T1000 (cell line): ENCODE measurements at regions not wholly inside any gene's neighbourhood (a gene's known extent, or its start where the extent isn't known, plus 50 kb on each side); places are given as distances from the start of the nearest gene placed in this dataset.
"Not testable (repeated sequence)": the region's sequence is repeated elsewhere in the genome, so short reads cannot be mapped to it uniquely, and the experiment has no call there.

Experiments used
- DNase-seq: peaks from one replicate; lab custom pipeline; 2025; ENCODE audit warnings: mixed read lengths; lab: John Stamatoyannopoulos, UW

DNA sequence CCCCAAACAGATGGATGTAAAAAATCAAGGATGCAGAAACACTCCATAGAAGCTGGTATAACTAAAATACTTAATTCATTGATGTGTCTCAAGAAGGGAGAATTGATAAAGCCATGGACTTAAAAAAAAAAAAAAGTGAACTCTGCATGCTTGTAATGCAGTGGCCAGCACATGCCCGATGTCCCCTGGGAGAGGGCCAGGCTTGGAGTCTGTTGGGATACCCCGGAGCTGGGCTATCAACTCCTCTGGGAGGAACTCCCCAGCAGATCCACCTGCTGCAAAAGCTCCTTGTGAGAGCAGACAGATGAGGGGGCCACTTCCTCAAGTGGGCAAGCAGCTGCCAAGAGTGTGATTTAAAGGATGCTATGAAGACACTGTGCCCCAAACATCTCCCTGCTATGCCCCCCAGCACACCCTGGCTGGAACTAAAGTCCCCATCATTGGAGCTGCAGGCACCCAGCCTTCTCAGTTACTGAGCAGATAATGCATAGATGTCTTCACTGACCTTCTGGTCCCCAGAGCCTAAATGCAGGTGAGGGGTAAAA lies 311.5 kb upstream of the ID2 start:
- no peak for DNase-seq

DNA sequence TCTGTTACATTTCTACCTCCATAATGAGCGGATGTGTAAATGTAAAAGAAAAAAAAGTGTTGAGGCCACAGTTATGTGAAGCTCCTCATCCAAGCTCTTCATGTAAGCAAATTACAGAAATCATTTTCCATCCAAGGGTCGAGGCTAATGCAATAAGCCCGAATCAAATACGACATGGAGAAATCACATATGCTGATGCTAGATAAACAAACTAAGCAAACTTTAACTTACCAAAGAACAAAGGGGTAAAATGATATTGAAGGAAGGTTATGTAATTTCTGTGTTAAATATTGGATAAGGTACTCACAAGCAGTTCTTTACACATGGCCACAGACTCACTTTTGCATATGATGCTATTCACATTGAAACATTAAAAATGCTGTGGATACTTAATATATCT lies 310.2 kb upstream of the ID2 start:
- DNase-seq = no peak

DNA sequence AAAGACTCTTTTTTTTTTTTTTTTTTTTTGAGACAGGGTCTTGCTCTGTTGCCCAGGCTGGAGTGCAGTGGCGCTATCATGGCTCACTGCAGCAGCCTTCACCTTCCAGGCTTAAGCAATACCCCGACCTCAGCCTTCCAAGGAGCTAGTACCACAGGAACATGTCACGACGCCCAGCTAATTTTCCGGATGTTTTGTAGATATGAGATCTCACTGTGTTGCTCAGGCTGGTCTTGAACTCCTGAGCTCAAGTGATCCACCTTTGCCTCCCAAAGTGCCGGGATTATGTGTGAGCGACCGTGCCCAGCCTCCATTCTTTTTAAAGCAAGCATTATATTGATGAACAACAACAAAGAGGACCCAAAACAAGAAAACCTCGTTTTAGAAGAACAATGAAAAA lies 307.1 kb upstream of the ID2 start:
- DNase-seq = no peak

DNA sequence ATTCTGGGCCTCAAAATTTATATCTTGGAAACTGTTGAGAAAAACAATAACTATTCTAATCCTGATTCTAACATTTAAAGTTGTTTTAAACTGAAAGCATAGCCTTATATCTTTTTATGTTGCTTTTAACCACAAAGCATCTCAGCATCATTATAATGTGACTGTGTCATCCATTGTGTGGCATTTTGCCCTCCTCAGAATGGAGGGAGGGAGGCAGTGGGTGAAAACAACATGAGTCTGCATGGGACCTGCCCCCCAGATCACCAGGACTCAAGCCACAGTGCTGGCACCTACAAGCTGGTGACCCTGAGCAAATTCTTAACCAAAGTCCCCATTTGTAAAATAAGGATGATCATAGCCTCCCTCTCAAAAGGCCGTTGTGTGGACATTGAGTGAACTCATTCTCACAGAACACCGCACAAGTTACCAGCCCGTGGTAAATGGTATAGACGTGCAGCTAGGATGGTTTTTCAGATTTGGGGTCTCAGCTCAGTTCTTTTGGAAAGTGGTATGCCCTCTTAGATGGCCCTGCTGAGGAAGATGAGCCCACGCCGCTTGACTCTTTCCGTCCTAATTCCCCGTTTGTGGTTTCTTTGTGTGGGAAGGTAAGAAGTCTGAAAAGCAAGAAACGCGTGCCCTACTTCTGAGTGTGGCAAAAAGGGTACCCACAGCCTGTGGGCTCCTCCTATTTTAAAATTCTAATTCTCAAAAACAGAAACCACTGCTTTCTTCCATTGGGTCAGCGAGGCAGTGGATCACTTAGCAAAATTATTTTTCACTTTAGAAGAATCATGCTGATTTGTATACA lies 305.0 kb upstream of the ID2 start:
- DNase-seq = no peak

DNA sequence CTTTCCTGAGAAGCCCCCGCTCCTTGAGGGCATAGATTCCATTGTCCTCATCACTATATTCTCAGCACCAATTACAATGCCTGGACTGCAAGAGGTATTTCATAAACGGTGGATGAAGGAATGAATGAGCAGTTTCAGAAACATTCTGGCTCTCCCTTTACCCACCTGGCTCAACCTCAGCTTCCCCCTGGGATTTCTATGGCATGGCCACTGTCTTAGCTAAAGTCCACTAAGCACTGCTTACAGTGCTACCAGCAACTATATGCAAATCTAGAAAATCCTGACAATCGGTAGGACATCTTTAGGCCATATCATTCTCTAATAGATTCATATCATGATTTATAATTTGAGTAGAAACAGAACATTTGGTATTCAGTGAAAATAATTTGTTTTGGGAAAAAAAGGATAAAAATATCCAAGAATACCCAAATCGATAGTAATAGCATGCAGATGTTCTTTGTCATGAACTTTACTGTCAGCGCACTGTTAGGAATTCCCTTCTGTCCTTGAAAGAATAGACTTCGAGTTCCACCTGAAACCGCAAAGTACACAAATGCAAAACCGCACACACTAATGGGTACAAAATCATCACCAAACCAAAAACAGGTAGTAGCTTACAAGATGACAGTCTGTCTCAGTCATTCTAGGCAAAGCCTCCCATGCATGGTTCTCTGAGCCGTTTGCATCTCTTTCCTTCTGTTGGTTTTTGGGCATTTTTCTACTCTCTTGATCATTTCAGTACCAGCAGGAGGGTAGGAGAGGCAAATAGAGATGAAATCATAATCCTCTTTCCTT lies 303.6 kb upstream of the ID2 start:
- DNase-seq = no peak

DNA sequence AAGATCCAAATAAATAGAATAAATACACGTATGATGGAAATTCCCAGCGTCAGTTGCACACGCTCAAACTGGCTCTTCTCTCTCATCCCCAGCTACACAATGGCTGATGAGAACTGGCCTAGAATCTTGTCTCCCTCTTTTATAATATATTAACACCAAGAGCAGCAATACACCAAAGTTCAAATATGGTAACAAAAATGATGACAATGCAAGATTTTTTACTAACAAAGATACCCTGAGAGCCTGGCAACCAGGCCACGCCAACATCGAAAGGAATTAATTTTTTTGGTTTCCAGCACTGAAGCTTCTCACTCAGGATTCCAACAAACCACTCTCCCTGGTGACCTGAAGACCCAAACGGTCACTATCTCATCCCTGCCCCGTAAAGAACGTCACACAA lies 302.7 kb upstream of the ID2 start:
- DNase-seq = no peak

DNA sequence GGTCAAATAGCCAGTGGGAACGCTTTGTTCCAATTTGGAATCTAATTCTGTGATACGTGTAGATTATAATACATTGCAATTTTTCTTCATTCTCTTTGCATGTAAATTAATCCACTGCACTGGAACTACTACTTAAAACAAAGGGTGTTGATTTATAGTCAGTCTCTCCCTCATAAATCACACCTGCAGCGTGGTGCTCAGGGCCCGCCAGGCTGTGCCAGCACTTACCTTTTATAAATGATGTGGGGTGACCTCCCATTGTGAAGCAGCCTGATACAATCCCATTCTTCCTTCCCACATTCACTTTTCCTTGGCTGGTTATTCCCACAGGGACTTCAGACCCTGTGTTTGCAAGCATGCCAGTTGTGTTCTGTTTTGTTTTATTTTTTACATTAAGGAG lies 302.3 kb upstream of the ID2 start:
- DNase-seq = no peak

DNA sequence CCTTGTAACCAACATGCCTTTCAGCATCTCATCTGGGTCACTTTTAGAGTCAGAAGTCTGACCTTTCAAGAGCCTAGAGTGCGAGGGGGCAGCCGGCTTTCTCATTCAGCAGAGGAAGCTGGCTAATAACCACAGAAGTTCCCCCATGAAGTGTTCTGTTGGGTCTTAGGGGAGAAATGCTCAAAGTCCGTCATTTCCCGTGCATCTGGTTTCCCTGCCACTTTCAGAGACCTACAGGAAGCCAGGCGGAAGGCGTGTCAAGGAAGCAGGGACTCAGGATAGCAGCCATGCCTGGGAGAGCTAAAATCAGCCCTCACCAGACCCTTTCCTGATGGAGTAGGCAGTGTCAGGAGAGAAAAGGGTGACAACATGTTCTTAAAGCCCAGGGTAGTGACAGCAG lies 301.8 kb upstream of the ID2 start:
- DNase-seq = no peak

DNA sequence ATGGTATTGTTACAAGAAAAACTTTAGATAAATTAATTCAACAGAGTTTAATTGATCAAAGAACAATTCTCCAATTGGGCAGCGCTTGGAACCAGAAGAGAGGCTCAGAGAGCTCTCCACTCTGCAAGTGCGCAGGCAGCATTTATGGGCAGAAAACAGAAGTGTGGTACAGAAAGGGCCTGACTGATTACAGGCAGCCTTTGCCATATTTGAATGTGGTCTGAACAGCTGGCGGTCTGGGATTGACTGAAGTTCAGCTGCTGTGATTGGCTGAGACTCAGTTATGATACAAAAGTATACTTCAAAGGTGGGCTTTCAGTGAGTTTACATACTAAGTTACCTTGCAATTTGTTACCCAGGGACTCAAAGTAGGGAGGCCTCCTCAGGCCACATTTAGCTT lies 301.3 kb upstream of the ID2 start:
- no peak for DNase-seq

DNA sequence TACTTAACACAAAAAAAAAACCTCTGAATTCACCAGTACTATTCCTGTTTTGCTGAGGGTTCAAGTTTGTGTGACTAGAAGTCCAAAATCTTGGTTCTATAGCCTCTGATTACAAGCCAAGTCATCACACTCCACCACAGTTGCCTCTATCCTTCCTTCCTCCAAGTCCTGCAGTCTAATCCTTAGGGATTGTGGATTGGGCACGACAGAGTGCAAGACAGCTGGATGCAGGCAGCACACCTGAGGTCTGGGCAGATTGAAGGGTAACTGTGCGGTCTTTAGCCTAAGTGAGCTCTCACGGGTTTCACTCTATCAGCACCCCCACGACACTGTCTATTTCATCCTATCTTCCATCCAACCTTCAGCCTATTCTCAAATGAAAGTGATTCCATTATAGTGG lies 299.4 kb upstream of the ID2 start:
- DNase-seq = no peak

DNA sequence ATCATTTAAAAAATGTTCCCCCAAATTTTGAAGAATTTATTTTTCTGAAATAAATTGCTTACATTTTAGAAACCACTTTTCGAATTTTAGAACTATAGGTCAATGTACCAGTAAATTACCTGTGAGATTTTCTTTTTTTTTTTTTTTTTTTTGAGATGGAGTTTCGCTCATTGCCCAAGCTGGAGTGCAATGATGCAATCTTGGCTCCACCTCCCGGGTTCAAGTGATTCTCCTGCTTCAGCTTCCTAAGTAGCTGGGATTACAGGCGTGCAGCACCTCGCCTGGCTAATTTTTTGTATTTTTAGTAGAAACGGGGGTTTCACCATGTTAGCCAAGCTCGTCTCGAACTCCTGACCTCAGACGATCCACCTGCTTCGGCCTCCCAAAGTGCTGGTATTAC lies 295.1 kb upstream of the ID2 start:
- DNase-seq = not testable (repeated sequence)

DNA sequence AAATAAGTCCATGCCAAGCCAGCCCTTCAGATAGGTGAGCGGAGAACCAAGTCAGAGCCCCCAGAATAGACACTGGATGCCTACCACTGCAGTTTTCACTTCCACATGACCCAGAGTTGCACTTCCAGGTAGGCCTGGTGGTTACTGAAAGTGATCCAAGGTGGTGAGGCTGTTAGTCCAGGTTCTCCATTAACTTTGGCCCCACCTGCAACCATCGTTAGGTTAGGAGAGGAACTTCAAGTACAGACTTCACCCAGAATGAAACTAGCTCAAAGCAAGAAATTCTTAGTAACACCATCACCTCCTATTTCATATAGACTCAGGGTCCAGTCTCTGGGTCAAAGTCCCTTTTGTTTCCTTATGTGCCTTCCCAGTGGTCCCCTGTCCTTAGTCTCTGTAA lies 293.1 kb upstream of the ID2 start:
- DNase-seq = no peak

DNA sequence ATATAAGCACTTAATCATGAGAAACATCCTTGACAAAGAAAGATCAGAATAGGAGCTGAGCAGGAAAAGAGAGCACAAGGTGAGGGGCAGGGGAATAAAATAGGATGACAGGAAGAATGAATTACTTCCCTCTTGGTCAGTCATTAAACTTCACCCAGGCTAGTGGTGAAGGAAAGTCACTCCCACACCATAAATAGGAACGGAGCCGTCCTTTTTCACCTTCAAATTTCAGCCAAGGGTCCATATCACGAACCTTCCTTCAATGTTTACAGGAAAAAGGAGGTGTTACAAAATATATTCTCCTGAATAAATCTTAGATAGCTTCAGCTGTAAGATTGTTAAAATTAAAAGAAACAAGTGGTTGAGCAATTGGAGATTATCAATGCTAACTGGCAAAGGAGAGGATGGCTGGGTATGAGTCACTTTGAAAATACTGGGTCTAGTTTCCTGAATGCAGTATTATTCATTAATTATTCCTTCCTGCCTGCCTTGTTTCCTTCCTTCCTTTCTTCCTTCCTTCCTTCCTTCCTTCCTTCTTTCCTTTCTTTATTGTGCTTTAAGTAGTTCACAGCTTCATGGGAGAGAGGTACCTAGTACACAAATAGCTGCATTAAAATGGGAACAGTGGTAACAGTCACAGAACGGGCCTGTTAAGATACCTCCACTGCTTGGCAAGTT lies 292.3 kb upstream of the ID2 start:
- no peak for DNase-seq

DNA sequence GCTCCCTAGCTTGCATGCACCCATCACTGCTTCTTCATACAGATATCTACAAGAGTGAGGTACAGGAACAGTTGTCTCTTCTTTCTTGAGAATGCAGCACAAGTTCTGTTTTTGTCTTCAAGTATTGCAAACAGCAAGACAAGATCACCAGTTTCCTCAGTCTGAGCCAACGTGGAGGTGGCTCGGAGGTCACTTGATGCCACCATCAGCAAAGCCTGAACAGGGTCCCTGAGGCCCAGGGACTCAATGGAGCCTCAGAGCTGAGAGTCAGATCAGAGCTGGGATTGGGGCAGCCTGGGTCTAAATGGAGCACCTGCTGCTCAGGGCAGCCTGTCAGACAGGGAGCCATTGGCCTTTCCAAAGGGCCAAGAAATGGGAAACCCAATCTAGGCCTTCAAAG lies 290.7 kb upstream of the ID2 start:
- no peak for DNase-seq

DNA sequence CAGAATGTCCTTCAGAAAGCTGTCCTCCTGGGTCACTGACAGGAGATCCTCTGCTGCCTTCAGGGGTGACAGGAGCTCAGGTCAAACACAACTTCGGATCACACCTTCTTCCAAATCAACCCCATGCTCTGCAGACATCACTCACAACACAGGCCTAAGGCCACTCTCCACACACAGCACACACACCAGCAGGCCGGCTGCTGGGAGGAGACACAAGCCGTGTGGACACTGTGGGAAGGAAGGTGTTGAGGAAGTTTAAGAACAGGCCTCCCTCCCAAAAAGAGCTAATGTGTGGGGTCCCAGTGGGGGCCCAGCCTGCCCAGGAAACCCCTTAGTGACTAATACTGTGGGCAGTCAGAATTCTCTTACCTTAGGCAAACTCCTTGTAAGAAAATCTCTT lies 290.3 kb upstream of the ID2 start:
- DNase-seq = no peak

DNA sequence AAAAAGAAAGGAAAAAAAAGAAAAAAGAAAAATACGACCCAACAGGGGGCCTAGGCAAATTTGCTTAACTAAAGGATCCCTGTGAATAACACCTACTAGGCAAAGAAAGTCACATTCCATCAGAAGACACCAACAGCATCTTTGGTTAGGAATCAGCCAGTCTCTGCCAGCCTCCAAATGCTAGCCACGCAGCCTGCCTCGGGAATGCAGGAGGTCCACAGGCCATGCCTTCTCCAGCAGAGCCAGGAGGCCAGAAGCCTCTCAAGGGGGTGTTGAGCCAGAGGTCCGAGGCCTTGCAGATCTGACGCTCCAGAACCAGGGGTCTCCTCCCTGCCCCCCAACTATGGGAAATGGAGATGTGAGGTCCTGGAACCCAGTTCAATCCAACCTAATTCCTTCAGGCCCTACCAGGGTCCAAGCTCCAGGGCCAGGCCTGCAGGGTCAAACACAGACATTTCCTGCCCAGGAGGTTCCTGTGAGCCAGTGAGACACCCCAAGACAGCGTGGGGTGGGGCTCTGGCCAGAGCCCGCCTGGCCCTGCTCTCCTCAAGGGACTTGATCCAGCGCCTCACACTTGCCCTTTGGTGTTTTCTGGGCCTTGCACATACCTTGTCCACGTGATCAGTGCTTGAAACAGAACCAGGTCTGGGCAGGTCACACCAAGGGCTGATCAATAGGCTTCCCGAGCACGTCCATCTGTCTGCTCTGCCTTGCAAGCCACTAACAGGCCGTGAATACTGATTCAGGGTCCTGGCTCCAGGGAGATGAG lies 289.6 kb upstream of the ID2 start:
- no peak for DNase-seq

DNA sequence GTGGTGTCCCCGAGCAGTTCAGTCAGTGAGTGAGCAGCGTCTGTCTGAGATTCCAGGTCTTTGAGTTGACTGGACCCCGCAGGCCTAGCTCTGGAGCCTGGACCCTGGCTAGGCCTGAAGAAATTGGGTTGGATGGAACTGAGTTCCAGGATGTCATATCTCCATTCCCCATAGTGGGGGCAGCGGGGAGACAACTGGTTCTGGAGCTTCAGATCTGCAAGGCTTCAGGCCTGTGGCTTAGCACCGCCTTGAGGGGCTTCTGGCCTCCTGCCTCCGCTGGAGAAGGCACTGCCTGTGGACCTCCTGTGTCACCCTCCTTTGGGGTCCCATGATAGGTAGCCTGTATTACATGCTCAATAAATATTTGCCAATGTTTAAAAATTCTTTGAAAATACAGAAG lies 288.4 kb upstream of the ID2 start:
- no peak for DNase-seq

DNA sequence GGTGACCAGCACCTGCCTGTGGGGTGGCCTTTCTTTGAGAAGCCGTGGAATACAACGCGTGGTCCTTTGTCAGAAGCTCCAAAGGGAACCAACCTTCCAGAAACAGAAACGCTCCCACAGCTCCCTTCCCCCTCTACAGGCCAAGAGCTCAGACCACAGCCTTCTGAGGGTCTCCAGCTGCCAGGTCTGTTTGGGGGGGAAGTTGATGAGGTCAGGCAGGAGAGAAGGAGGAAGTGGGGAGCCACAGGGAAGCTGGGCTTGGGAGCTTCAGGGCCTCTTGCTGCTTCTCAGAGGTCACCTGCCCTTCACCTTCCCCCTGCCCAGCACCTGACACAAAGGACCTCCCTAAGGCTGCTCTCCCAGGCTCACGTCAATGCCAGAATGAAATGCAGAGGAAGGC lies 287.7 kb upstream of the ID2 start:
- DNase-seq = no peak

DNA sequence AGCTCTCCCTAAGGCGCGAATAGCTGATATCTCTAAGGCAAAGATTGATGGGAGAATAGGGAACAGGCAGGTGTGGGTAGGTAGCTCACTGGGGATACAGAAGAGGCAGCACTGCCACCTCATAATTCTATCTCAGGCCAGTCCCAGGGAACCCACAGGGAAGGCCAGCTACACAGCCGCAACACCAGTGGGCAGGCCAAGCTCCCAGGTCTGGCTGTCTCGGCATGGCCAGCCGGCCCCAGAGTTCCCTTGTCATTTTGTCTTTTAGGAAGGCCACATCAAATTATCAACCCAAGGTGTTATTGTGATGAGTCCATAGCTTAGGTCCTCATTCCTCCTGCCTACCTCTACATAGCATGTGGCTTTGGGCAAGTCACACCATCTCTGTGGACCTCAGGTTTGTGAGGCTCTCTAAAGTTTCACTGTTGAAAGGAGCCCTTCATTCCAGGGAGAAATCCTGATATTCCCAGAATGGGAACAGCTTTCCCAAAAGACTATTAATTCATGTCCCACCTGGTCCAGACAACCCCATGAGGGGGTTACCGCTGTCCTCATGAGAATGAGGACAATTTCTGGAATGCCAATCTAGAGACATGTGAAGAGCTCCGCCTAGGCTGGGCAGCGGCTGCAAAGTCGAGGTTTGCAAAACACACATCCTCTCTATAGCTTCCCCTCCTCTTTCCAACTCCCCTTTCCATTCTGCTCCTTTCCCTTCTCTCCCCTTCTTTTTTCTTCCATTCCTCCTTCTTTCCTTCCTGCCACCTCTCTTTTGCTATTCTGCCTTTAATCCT lies 287.1 kb upstream of the ID2 start:
- no peak for DNase-seq

DNA sequence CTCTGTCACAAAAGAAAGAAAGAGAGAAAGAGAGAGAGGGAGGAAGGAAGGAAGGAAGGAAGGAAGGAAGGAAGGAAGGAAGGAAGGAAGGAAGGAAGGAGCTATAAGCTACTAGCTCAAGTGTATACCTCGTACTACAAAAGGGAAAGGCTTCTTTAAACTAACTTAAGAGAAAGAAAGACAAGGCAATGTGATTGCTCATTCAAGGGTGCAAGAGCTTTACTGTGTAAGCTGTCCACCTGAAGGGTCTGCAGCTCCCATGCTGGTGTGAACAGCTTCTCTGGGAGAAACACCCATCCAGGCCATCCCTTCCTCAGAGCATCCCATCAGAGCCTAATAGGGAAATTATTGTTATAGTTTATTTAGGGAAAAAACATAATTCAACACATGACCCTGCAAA lies 286.1 kb upstream of the ID2 start:
- no peak for DNase-seq

DNA sequence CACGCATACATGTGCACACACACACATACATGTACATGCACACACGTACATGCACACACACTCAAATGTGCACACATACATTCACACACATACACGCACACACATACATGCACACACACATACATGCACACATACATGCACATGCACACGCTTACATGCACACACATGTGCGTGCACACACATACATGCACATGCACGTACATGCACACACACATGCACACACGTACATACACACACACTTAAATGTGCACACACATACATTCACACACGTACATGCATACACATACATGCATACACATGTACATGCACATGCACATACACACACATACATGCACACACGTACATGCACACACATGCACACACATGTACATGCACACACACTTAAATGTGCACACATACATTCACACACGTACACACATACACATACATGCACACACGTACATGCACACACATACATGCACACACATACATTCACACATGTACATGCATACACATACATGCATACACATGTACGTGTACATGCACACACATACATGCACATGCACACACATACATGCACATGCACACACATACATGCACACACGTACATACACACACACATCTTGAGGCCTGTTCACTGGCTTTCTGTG lies 283.7 kb upstream of the ID2 start:
- no peak for DNase-seq
